NT2/D1 (cell line): ENCODE measurements at regions not wholly inside any gene's neighbourhood (a gene's known extent, or its start where the extent isn't known, plus 50 kb on each side); places are given as distances from the start of the nearest gene placed in this dataset.

Source experiments
- SUZ12 ChIP-seq: IDR thresholded peaks from 2 replicates; pipeline ENCODE4 v1.6.1; 2011; ENCODE audit not compliant: insufficient read length, insufficient read depth; ENCODE audit errors: extremely low read depth
- YY1 ChIP-seq: IDR thresholded peaks from 2 replicates; pipeline ENCODE4 v1.6.1; 2011; ENCODE audit not compliant: insufficient read length, insufficient read depth
- ZNF274 ChIP-seq: IDR thresholded peaks from 2 replicates; pipeline ENCODE4 v1.6.1; 2011; ENCODE audit warnings: mild to moderate bottlenecking, low read depth, low read length

GRCh38 chr2:184402381-184402780 lies 195.9 kb upstream of the ZNF804A start:
- TF ChIP-seq ZNF274 (no peak), SUZ12 (no peak), YY1 (no peak)
